ENCODE measurements at regions not wholly inside any gene's neighbourhood (a gene's known extent, or its start where the extent isn't known, plus 50 kb on each side); places are given as distances from the start of the nearest gene placed in this dataset.

- no peak for DNase-seq (ENCODE audit: low spot score)
Measured at GRCh38 chr13:80284290-80284689, 56.6 kb downstream of the SPRY2 start.

DNA sequence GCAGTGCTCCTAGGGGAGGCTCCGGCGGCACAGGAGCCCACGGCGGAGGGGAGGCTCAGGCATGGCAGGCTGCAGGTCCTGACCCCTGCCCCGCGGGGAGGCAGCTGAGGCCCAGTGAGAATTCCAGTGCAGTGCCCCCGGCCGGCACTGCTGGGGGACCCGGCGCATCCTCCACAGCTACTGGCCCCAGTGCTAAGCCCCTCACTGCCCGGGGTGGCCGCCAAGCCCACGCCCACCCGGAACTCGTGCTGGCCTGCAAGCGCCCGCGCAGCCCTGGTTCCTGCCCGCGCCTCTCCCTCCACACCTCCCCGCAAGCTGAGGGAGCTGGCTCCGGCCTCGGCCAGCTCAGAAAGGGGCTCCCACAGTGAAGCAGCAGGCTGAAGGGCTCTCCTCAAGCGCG is 62.2 kb downstream of the SPRY2 start:
- DNase-seq (ENCODE audit: low spot score), result no peak

DNA sequence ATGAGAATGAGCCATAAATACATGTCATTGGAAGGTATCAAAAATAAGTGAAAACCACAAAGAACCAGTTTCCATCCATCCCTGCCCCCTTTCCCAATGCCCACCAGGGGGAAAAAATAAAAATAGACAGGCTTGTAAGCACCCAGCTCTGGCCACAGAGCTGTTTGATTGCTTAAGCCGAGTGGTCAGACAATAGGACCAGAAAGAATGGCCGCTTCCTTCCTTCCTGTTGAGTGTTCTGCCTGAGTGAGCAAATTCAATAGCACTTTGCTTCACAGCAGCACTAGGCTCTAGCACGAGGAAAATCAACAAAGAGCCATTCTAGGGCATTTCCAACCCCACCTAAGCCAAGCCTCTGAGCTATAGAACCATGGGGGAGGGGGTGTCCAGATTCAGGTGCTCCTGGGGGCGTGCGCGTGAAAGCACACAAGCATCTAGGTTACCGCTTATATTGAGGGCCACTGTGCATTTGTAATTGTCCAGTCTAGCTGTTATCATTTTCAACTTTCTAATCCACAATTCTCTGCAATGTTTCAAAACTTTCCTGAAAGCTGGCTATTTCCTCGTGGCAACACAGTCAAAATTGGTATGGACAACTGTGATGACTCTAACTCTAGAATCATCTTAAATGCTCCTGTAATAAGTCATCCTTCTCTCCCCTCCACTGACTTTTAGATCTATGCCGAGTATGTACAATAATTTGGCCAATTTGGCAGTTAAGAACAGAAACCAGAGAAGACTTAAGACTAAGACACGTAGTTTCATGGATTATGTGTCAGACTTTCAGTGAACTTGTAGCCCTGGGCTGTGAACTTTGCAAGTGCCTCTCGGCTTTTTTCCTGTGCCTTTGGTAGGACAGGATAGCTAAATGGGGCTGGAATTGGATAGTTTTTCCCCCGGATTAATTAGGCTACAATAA is 64.3 kb downstream of the SPRY2 start:
- DNase-seq (ENCODE audit: low spot score), result no peak

DNA sequence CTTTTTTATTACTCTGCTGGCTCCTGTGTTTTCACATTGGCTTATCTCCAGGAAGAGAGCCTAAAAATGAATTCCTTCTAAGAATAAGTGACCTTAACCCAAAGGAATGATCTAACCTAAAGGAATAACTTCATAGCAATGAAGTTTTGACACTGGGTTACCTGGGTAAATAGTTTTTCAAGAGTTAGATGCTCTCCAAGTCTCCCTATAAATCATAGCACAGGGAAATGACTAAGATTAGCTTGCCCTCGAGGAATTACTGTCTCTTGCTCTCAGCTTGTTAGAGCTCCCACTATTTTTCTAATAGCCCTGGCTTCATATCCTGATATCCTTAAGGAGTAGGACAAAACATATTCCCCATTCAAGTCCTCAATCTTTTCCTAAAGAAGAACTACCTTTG is 66.3 kb downstream of the SPRY2 start:
- no peak for DNase-seq (ENCODE audit: low spot score)

- no peak for DNase-seq (ENCODE audit: low spot score)
Measured at GRCh38 chr13:80273718-80274117, 67.2 kb downstream of the SPRY2 start.

- DNase-seq (ENCODE audit: low spot score), result no peak
Measured at GRCh38 chr13:80265348-80265747, 75.6 kb downstream of the SPRY2 start.

- no peak for DNase-seq (ENCODE audit: low spot score)
Measured at GRCh38 chr13:80263745-80264513, 77.0 kb downstream of the SPRY2 start.

- no peak for DNase-seq (ENCODE audit: low spot score)
Measured at GRCh38 chr13:80262051-80262695, 78.8 kb downstream of the SPRY2 start.

DNA sequence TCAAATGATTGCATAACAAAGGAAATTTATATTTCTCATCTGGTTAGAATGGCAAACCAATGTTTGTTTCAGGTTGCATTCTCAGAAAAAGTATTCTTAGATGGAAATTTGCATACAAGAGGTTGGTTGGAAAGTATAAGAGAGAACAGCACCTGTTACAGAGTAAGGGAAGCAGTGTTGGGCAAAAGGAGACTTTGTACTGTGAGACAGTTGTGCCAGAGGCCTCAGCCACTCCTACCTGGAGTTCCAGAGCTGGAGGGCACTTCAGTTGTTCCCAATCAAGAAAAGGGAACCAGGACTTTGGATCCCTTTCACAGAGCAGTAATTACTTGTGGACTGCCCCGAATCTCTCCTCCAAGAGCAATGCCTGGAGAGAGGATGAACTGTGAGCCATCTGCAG is 81.8 kb downstream of the SPRY2 start:
- DNase-seq (ENCODE audit: low spot score), result no peak

DNA sequence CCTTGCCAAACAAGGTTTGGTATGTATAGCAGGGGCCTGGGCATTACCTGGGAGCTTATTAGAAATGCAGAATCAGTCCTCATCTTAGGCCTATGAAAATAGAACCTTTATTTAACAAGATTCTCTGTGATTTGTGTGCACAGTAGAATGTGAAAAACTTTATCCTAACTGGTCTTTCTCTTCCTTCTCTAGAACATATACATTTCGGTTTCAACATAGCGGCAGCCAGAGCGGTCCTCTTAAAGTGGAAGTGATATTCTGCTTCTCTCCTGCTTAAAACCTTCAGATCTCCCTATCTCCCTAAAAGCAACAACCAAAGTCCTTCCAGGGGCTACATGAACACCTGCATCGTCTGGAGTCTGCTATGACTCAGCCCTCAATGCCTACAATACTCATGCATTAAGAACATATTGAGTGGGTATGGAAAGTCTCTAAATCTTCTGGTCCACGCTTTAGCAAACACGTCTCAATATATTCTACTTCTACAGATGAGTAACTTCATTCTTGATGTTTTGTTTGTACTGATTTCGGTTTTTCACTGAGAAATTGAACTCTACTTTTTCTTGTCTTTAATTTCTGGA is 84.5 kb downstream of the SPRY2 start:
- no peak for DNase-seq (ENCODE audit: low spot score)

GRCh38 chr13:80255946-80256345 is 85.0 kb downstream of the SPRY2 start:
- DNase-seq (ENCODE audit: low spot score), result no peak

DNA sequence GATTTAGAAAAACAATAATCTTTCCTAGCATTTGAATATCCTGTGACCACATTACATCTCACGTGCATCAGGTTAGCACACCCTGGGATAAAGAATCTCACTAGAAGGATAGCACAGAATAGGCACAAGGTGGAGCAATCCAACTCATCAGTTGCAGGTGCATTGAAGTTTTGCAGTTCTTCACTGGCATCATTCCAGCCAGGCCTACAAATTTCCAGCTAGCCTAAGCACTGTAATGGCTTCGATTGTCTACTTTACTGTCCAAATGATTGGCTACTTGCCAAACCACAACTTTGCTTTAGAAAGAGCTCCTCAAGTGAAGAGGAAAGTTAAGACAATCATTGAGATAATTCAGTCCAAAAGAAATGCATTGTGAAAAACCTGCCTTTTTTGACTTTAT is 89.5 kb downstream of the SPRY2 start:
- DNase-seq (ENCODE audit: low spot score), result no peak

DNA sequence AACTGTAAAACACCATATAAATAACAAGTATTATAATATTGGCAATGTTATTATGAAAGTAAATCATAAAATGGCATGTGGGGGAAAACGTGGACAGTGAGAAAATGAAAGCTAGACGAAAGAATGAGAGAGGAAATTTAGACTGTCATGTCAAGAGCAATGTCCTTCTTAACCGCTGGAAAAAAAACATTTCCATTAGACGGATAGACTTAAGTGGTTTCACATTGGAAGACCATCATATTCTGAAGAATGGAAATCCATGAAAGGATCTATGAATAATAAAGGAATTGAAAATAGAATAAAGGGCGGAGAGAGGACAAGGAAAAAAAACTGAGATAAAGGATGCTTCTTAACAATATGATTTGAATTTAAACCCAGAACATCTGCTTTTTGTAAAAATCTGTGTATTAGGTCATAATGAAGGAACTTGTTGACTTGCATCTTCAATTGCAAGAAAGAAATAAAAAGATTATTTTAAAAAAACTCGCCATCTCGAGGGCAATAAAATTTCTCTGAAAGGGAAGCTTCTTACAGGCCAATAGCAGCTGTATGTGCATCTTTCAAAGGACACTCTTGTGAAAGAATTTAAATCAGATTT is 90.6 kb downstream of the SPRY2 start:
- no peak for DNase-seq (ENCODE audit: low spot score)

- DNase-seq (ENCODE audit: low spot score), result no peak
Measured at GRCh38 chr13:80249516-80250212, 91.3 kb downstream of the SPRY2 start.

GRCh38 chr13:80245162-80245733 is 95.7 kb downstream of the SPRY2 start:
- DNase-seq (ENCODE audit: low spot score), result no peak

DNA sequence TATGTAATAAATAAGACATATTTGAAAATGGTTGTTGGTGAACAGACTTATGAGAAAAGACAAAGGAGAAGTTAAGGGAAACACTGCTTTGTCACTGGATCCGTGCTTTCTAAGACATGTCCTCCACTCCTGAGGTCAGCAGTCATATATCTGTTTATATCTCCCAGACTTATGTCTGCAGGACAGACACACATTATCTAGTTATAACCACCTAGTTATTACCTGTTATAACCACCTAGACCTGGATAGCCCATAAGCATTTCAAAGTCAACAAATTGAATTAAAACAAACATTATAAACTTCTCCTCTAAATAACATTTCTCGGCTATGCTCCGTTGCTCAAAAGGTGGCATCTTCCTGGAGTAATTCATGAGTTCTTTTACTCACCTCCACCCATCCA is 96.4 kb downstream of the SPRY2 start:
- no peak for DNase-seq (ENCODE audit: low spot score)

DNA sequence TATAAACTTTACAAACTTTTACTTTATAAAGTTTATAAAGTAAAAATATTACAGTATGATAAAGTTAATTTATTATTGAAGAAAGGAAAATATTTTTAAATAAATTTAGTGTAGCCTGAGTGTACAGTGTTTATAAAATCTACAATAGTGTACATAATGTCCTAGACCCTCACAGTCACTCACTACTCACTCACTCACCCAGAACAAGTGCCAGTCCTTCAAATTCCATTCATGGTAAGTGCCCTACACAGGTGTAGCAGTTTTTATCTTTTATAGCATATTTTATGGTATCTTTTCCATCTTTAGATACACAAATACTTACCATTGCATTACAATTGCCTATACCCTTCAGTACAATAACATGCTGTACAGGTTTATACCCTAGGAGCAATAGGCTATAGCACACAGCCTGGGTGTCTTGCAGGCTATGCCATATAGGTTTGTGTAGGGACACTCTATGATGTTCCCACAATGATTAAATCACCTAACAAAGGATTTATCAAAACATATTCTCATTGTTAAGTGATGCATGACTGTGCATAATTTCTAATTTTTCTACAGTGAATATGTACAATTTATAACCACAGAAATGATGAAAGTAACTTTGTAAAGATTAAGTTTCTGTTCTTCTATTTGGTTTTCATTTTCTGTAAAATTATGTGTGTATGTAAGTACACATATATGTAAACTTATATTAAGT is 98.0 kb downstream of the SPRY2 start:
- no peak for DNase-seq (ENCODE audit: low spot score)

DNA sequence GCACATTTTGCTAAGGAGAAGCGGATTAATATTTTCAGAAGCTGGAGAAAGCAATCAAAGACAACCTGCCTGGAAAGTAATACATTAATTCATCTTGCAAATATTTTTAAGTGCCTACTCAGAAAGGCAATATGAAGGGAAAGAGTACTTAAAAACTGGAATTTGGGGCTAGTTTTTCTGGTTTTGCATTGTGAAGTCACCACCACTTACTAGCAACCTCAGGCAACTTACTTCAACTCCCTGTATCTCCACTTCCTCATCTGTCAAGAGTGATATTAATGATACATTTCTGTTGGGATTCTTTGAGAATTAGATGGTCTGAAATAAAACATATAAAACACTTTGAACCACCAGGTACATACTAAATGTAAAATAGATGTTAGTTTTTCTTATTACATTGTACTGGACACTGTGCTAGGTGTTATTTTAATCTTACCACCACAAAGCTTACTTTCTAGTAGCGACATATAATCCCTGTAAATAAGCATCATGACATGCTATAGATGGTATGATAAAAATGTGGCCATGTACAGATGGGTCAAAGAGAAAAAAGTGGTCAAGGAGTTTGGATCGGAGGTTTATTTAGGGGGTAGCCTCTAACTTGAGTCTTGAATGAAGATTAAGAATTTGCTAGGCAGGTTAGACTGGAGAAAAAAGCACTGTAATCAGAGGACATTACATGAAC is 101.2 kb downstream of the SPRY2 start:
- DNase-seq (ENCODE audit: low spot score), result no peak

GRCh38 chr13:80239116-80239515 is 101.8 kb downstream of the SPRY2 start:
- no peak for DNase-seq (ENCODE audit: low spot score)

- DNase-seq (ENCODE audit: low spot score), result no peak
Measured at GRCh38 chr13:80237646-80238045, 103.3 kb downstream of the SPRY2 start.

Measured in cerebellar cortex (tissue), 1 donor.